A172 (cell line): ENCODE measurements at regions not wholly inside any gene's neighbourhood (a gene's known extent, or its start where the extent isn't known, plus 50 kb on each side); places are given as distances from the start of the nearest gene placed in this dataset.

ENCODE experiments used
- DNase-seq: peaks from one replicate; pipeline ENCODE4 v3.0.0-alpha.2; 2015; ENCODE audit warnings: low spot score

DNA sequence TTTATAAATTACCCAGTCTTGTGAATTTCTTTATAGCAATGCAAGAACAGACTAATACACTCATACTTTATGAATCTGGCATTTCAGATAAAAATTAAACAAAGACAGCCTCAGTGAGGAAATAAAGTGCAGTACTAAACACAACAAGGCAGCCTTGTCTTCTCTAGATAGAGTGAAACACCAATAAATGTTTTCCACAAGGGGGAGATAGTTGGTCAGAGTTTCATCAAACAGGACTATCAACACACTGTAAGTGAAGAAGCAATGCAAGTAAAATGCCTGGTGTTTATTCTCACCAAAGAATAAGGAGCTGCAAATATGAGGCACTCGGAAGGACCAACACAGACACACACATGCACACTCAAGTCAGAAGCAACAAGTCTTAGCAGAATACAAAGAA lies 62.8 kb downstream of the FAM9B start:
- peak; percentile 57 for DNase-seq

DNA sequence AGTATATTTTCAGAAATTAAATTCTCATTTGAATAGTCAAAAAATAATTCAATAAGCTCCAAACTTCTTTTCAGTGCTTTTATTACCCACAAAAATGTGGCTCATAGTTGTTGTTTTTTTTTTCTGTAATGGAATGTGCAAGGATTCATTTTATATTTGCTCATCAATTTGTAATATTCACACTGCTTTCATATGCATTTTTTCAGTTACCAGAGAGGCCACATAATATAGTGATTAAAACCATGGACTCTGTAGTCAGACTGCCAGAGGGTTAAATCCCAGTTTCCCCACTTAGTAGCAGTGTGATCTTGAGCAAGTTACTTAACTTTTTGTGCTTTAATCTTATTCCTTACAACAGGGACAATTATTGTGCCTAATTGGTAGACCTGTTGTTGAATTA lies 64.5 kb downstream of the FAM9B start:
- no peak for DNase-seq

DNA sequence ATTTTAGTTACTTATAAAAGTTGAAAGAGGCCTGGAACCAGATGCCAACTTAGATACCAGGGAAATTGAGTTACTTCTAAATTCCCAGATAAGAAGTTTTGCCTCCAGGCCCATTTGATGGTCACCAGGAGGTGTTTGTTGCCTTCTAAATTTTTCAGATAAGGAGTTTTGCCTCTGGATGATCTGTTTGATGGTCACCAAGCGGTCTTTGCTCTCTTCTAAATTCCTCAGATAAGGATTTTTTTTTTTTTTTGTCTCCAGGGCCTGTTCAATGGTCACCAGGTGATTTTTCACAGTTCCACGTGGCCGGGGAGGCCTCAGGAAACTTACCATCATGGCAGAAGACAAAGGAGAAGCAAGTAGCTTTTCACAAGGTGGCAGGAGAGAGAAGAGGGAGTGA lies 66.5 kb downstream of the FAM9B start:
- DNase-seq: no peak

DNA sequence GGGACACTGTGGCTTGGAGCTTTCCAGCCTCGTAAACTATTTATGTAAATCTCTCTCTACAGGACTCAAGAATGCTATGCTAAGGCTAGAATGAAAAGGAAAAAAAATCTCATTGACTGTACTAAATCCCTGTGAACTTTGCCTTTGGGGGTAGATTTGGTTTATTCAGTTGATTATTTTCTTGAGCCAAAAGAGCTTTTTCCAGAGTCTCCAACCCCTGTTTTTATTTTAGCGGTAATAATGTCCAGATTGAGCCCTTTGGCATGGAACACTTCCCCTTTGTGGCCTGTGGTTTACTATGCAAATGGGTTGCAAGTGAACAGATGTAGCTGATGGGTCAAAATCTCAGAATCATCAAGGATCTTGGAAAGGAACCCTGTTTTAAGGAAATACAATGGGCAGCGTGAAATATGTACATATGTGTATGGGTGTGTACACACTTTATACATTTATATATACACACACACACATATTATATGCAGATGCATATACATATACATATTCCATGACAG lies 72.9 kb downstream of the FAM9B start:
- no peak for DNase-seq

DNA sequence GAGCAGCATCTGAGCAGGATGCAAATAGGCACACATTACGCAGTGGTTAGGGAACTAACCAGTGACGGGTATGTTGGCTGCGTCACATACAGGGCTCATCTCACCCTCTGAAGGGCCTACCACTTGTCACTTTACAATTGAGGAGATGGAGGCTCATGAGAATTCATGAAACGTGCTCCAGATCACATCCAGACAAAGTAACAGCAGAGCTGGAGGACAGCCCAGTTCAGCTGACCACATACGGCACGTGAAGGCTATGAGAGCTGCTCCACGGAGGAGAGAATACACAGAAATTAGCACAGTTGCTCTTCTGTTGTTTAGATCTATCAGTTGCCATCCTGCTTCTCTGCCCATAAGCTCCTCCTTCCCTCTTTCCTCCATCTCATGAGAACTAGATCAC lies 78.4 kb downstream of the FAM9B start:
- DNase-seq: no peak

- no peak for DNase-seq
Observed at GRCh38 chrX:8946563-8946962, 87.4 kb downstream of the FAM9B start.

- no peak for DNase-seq
Observed at GRCh38 chrX:8939322-8939721, 94.6 kb downstream of the FAM9B start.

DNA sequence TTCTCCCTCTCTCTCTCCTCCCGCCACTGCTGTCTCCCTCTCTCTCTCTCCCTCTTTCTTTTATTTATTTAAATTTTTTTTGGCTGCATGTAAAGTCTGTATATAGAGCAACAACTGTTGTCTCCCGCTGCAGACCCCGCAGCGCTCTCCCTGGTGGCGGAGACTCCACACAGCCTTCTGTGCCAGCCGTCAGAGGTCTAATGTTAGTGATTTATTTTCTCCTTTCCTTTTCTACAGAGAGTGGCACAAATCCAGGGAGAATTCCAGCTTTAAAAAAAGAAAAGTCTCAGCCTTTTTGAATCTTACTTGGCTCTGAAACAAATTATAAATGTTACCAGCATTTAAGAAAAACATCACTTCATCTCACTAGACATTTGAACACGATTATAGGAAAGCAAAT lies 106.2 kb downstream of the FAM9B start:
- no peak for DNase-seq

DNA sequence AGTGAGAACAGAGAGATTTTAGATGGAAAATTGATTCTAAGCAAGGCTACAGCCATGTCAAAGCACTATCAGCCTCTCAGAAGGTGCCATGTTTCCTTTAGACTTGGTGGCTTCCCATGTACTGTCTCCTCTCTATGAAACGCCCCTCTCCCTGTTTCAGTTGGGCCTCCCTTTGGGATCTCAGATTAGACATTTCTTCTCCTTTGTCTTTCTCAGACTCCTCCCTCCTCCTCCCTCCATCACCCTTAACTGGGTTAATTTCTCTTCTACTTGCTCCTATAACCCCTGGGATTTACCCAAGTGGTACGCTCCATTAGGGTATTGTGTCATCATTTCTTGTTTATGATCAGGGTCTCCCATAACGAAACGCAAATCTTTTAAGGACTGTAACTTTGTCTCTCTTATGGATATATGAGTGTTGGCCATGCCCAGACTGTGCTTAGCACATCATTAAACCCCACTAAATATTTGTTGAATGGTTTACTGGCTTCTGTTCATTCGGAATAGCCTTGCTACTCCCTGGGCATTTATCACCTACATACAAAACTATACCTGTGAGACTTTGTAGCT lies 106.8 kb downstream of the FAM9B start:
- DNase-seq: no peak

DNA sequence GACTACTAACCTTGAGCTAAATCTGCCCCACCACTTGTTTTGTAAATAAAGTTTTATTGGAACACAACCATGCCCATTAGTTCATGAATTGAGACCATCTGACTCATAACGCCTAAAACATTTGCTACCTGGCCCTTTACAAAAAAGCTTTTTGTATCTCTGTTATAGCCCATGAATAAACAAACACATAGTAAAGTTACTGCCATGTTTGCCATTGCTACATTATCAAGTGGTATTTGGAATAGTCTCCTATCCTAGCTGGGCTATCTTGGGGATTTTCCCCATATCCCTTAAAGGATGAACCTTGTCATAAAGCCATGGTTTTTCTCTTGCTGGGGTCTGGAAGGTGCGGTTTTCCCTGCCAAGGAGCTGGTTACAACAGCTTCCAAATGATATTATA lies 112.3 kb downstream of the FAM9B start:
- DNase-seq: no peak

DNA sequence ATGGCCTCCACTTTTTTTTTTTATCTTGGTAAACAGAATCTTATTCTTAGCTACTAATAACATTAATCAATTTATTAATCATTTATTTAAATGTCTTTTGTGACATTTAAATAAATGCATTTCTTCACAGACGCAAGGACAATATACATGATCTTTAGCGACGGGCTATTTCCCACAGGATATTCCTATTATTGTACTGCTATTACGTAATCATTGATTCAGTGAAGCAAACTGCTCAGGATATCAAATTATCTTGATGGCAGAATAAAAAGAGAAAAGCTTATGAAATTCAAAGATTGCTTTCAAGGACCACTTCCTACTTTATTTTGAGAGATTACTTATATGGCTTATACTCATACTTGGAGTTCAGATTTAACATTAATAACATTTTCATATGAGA lies 114.1 kb downstream of the FAM9B start:
- no peak for DNase-seq

GRCh38 chrX:8916697-8917096 lies 115.5 kb upstream of the FAM9A start:
- DNase-seq: no peak

GRCh38 chrX:8914681-8915080 lies 113.5 kb upstream of the FAM9A start:
- DNase-seq: no peak

DNA sequence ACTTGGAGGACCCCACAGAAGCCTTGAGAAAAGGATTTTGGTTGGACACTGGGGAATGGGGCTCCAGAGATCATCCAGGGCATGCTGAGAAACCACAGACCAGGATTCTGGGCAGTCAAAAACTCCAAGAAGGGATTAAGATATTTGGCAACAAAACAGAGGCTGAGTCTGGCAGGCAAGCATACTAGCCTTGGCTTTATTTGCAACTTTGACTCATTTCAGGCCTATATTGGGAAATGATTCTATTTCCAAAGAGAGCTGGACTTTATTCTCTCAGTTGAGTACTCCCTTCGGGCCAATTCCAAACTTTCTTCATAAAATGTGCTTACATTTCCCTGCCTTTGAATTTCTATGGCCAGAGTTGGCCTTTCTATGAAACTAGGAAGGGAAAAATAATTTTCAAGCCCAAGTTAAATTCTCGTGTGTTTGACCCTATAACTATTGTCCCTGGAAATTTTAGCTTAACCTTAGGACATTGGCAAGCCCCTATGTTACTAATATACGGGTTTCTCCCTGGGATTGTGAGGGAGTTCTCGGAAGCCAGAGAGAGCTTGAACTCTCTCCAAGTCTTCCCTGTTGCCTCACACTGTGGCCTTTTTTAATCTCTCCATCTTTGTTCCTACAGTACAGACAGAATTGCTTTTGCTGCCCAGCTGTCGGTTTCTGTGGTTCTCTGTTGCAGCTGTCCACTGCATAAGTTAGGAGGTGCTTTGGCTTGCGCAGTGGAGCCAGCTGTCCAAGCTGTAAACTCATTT lies 112.6 kb upstream of the FAM9A start:
- no peak for DNase-seq

- DNase-seq: no peak
Observed at GRCh38 chrX:8907688-8908087, 106.5 kb upstream of the FAM9A start.

DNA sequence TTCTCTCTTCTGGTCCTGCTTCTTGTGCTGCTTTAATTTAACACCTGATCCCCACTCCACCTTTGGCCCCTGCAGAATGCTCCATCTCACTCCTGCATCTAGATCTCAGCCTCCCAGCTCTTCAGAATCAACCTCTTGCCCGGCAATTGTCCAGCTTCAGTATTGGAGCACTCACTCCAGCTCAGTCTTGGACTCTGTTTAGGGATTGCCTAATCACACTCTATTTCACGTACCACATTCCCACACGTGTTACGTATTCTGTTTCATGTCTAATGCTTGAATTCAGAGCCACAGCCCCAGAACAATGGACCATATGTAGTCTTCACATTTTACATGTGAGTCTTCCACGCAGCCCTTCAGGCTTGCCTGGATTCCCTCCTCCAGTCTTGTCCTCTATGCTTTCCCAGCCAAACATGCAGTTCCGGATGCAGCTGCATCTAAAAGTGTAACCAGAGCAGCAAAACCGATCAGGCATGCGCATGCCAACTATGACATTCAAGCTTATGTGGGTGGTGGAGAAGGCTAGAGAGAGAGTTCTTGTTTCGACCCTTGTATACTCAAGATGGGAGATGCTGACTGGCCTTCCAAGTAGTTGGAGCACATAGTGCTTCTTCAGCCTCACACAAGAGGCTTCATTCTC lies 105.2 kb upstream of the FAM9A start:
- no peak for DNase-seq

GRCh38 chrX:8897259-8897658 lies 96.1 kb upstream of the FAM9A start:
- no peak for DNase-seq

DNA sequence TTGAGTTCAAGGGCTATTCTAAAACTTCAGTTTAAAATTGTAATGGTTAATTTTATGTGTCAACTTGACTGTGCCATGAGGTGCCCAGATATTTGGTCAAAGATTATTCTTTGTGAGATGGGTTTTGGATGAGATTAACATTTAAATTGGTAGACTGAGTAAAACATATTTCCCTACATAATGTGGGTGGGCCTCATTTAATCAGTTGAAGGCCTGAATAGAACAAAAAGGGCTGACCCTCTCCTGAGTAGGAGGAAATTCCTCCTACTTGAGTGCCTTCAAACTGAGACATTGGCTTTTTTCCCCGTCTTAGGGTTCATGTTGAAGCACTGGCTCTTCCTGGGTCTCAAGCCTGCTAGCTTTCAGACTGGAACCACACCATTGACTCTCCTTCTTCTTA lies 89.6 kb upstream of the FAM9A start:
- no peak for DNase-seq

DNA sequence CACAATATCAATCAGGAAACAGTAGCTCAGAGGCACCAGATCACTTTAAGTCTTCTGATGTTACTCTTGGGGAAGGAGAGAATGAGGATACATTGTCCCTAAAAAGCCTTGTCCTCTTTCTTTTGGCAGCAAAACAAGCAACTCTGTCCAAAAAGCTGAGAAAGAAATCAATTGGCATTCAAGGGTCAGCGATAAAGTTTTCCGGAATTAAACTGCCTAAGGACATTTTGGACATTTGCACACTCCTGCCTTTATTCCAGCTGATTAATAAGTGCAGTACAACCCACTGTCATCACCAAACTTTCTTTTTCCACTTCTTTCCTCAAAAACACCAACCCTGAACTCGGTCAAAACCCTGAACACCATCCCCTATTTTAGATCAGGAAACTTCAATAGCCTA lies 85.8 kb upstream of the FAM9A start:
- no peak for DNase-seq

DNA sequence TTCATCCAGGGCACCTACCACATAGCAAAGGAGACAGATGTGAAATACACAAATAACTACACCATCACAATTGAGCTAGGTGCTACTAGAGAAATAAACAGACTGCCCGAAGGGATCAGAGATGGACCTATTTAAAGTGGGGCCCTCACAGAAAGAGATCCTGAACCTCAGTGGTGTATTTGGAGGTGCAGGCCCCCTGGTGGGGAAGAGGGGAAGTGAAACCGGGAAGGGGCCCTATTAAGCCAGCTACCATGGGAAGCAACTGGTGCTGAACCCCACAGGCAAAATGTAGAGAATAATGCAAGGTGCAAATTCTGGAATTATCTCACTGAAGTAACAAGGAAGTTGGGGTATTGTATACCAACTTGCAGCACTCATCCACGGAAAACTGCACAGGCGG lies 78.6 kb upstream of the FAM9A start:
- peak; percentile 19 for DNase-seq

GRCh38 chrX:8873956-8874355 lies 72.8 kb upstream of the FAM9A start:
- DNase-seq: no peak

GRCh38 chrX:8873102-8873501 lies 71.9 kb upstream of the FAM9A start:
- DNase-seq: no peak

DNA sequence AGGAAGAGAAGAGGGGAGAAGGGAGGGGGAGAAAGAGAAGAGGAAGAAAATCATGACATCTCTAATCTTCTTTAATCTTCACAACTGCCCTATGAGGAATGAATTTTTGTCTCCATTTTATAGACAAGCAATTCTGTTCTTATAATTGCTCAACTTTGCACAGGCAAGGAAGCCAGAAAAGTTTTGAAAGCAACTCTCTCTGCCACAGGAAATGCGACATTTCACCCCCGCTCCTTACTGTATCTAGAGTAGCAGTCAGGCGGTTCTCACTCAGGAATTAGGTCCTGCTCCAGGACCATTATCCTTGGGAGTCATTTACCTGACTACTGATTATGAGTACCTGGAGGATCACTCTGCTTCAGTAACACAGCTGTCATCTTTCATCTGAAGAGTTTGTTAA lies 69.2 kb upstream of the FAM9A start:
- DNase-seq: no peak
